Body of pancreas (tissue), 4 donors: ENCODE measurements at regions not wholly inside any gene's neighbourhood (a gene's known extent, or its start where the extent isn't known, plus 50 kb on each side); places are given as distances from the start of the nearest gene placed in this dataset.
A peak's percentile ranks its signal among the peaks of the same experiment; 100 is the strongest.

ENCODE experiments used
- CTCF ChIP-seq, 7 experiments: fragments of 450-650 bp in 4 of 7; fragments of 200-600 bp in 3 of 7; sonication (generic) in 3 of 7; IDR thresholded peaks; one replicate each; pipeline ENCODE4 v1.5.1; 2016 to 2019; ENCODE audit warnings: antibody characterized with exemption in 7 of 7
- POLR2A ChIP-seq, 3 donors: fragments of 450-650 bp; IDR thresholded peaks; one replicate each; pipeline ENCODE4 v1.6.1; 2016; ENCODE audit warnings: antibody characterized with exemption in 3 of 3, mild to moderate bottlenecking in 2 of 3

- TF ChIP-seq CTCF (IDR thresholded peaks at IDR 0.05) (peak; percentile 30 to 70 (median 49)), POLR2A (IDR thresholded peaks at IDR 0.05) (no peak)
These were observed 874.2 kb downstream of the TFAP2A start for GRCh38 chr6:9540534-9541126.
